Stimulated activated CD4-positive, alpha-beta T cell treated with anti-CD3 and anti-CD28 coated beads, Interleukin-12 subunit alpha, Interleukin-12 subunit beta, amount 100 ng/mL, for 4 hours (primary cell): ENCODE measurements at regions not wholly inside any gene's neighbourhood (a gene's known extent, or its start where the extent isn't known, plus 50 kb on each side); places are given as distances from the start of the nearest gene placed in this dataset.

Experiments used
- DNase-seq: peaks from one replicate; pipeline ENCODE4 v3.0.0-alpha.2; 2020

DNA sequence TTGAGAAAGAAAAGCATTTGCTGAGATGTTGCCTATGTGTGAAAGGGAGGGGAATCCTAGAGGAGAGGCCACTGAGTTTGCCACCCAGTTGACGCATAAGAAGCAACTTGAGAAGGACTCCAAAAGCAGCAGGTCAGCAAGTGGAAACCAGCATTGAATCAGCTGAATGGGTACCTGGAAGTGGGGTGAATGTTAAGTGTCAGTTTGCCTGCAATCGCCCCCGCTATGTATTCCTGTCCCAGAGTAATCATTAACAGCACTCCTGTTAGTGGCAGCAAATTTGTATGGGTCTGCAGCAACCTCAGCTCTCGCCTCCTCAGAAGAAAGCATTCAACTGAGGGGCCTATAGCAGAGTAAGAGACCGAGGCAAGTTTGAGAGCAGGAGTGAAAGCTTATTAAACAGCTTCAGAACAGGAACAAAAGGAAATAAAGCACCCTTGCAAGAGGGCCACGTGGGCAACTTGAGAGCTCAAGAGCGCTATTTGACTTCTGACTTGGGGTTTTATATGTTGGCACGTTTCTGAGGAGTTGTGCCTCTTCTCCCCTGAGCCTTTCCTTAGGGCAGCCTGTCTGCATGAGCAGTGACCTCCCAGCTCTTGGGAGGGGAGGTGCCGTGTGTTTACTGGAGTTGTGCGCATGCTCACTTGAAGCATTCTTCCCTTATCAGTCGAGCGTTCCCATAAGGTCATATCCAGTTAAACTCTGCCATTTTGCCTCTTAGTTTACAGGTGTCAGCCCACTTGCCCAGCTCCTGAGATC, 122.6 kb upstream of the PHACTR1 start:
- no peak for DNase-seq

DNA sequence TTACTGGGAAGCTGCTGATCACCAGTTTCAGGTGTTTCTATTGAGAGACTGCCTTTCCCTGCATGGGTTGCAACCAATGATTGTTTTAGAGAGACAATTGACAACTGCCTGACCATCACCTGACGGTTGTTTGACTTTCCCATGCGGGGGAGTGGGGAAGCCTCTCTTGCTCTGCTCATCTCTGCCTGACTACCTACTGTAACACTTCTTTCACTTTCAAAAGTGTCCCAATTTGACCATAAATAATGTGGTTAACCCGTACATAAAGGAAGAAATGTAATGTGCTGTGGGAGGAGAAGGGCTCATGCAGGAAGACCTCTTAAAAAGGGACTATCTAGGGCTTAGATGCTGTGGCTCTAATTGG, 122.1 kb upstream of the PHACTR1 start:
- no peak for DNase-seq

DNA sequence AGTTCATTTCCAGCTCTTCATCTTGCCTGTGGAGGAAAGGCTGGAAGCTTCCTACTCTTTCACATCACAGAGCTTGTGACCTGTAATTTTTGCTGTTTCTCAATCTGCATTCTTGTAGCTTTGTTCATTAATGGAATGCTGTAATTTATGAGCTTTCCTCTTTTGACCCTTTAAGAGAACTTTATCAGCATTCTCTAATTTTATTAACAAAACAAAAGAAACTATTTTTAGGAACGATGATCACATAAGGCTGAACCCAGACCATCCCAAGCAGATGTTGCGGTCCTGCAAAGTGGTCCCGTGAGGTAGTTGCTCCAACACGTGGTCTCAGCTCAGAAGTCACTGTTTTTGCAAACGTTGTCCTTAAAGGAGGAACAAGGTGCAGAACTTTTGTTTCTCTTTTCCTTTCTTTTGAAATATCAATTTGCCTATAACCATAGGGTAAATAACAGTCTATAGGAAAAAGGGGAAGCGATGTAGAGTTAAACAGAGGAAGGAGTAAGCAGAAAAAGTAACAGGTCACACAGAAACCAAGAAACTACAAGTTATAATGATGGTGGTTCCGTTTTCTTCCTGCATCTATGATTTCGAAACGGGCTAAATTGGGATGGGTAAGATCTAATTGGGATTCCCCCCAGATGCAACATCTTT, 121.3 kb upstream of the PHACTR1 start:
- no peak for DNase-seq

DNA sequence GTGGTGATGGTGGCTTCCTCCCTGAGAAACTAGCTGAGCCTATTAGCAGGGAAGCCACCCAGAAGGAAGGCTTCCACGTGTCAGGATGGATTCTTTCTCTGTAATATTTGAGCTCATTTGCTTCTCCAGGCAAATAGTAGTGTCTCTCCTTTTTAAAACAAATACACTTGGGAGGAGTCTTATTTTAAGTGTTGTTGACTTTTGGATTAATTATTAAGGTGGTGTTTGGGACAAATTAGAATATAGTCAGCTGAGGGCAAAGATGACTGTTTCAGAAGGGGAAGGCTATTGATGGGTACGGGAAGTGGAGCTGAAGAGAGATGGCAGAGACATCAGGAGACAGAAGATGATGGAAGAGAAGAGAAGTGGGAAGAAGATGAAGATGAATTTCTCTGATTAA, 119.8 kb upstream of the PHACTR1 start:
- DNase-seq, result no peak

DNA sequence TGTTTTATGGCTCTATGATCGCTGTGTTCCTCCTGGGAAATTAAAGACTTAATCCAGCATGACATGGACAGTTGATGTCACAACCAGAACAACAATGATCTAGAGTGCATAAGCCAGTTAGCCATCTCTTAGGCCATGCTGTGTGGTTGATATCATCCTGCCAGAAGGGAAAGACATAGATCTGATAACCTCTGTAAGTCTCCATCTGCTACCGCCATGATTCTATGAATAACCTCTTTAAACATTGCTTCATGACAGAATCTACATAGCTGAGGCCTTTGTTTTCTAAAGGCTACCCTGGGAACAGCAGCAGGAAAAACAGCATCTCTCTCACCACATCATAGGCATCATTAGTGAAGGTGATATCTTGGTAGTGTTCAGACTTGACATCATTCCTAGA, 117.6 kb upstream of the PHACTR1 start:
- no peak for DNase-seq

DNA sequence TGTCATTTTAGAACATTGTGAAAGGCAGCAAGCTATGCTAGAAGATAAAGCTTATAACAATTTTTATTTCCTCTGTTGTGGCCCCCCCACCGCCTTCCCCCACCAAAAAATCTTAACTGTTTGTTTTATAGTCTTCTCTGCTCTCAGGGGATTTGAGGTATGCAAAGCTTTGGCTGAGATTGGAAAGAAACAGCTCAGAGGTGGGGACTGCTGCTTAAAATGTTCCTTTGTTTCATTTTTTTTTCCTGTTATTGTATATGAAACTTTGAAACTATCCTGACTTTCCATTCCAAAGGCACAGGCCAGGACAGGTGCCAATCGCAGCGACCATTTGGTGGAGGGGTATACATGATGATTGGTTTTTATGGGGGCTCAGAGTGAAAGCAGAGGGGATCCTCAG, 114.7 kb upstream of the PHACTR1 start:
- no peak for DNase-seq

DNA sequence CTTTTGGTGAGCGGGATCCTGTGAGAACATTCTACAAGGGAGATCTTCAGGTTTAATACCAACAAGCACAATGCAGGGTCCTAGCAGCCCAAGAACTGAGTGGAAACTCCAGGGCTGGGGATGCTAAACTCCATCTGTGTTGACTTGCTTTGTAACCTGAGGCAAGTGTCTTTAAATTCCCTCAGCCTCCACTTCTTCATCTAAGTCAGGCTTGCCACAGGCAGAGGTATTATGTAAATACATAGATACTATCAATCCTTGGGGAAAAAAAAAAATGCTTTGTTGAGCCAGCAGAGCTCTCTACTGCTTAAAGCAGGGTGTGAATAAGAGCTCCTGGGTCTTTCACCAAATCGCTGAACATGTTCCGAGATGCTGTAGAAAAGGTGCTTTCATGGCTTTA, 114.2 kb upstream of the PHACTR1 start:
- DNase-seq, result no peak

DNA sequence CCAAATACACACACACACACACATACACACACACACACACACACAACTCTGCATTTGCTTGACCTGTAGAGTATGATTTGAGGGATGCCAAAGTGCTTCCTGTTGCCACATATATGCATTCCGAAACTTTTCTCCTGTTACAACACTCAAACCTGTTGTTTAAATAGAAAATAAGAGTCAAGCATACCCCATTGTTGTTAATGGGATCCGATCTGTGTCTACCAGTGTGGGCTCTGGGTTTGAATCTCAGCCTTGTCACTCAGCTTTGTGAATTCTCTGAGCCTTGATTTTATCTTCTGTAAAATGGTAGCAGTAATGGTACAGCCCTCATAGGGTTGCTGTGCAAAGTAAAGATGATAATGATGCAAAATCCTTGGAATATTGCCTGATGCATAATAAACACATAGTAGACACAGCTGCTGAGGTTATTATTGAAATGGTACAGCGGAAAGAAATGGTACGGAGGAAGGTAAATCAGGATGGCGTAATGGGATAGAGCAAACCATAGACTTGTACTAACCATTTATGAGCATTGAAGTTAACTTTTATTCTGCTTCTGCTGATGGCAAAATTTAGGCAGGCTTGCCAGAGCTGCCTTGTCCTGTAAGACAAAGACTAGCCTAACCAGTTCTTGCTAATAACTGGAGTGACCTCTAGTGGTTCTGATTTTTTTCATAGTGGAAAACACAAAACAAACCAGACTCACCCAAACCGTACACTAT, 113.5 kb upstream of the PHACTR1 start:
- DNase-seq, result no peak

DNA sequence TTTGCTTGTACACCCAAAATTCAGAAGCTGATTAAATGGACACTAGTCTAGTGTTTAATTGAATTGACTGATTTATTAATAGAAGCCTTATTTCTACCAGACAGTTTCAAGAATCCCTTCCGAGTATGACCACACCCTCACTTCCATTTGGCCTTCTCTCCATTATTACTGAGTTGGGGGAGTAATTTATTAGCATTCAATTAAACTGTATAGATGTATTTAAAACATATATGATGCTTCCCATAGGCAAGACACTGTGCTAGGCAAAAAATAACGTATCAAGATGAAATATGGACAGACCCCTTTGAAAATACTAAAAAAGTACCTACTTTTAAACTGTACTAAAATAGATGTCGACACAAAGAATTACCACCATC, 112.9 kb upstream of the PHACTR1 start:
- no peak for DNase-seq

DNA sequence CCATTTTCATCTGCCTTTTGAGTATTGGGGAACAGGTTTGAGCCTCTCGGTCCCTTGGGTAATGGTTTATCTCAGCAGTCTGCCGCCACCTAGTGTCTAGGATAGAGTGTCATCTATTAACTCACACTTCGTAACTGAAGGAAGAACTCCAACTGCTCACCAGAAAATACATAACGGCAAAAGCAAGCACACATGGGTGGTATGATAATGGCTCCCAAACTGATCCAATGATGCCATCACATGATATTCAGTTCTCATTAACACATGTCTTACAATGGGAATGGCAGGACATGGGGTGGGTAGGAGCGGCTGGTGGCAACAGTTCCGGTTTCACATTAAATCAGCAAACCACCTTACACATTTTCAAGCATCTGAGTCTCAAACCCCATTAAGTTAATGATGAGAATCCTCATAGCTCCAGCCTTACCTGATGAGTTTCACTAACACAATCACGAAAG, 110.7 kb upstream of the PHACTR1 start:
- DNase-seq, result peak; percentile 12

DNA sequence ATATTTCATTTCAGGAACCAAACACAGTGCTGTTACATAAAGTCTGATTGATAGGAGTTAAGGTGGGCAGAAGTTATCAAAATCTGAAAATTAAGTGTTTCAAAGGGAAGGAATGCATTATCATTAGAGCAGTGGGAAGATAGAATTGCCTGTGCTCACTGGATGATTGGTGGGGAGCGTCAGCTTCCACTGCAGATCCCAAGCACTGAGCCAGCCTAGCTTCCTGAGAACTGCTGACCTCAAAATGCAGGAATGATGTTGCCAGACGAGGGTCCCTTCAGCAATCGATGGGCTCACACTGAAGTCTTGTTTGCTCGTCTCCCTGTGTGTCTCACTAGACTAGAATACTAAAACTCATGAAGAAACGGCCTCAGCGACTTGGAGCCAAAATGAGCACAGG, 110.0 kb upstream of the PHACTR1 start:
- no peak for DNase-seq

DNA sequence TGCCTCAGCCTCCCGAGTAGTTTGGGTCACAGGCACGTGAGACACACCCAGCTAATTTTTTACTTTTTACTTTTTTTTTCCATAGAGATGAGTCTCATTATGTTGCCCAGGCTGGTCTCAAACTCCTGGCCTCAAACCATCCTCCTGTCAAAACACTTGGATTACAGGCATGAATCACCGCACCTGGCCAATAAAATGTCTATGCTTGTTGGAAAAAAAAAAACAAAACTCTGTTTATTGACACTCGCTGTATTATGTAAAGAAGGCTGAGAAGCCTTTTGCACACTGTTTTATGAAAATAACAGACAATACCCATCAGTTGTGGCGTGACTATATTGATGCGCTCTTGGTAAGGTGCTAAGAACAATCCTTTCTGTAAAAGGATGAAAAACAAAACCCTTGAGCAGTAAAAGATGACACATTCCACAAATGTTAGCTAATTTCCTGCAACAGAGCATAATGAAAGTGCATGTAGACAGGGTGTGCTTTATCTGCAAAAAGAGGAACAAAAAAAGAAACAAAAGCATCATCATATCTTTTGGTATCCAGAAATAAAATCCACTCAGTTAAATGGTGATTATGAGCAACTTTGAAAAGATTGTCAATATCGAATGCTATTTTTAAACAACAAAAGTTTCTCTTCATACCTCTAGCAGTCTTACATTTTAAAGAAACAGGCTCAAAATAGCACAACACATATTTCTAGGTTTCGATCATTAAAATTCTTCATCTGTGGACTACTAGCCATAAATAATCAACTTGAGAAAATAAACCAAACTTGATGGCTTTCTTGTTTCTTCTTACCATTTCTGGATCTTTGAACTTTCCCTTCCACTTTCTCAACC, 108.3 kb upstream of the PHACTR1 start:
- no peak for DNase-seq

DNA sequence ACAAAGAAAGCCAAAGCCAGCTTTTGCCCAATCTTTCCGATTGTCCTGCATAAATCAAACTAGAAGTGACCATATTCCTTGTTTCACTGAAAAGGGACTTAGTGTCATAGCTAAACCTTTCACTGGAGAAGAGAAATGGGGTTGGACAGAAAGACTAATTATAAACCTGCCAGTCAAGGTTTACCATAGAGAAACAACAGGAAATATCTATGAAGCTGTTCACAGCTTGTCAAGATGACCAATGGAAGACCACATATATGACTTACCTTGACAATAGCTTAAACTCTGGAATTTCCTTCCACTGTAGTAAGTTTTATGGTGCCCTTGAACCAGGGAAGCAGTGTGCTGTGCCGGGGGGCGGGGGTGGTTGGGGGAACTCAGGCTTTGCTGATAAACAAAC, 107.7 kb upstream of the PHACTR1 start:
- no peak for DNase-seq

DNA sequence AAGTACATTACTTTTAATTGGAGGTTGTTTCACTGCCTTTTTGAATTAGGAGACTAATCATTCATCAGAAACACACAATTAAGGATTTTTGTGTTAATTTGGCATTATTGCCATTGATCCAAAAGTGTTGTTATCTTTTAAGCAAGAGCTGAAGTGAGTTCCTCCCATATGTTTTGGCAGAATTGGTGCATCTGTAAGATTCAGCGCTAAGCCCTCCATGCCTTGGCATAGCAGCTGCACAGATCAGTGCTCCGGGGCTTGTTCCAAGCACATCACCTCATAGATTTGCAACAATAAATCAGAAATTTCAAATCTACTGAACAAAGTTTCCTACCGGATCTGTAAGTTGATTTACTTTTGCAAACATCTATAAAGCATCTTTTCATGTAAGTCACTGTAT, 106.8 kb upstream of the PHACTR1 start:
- no peak for DNase-seq

DNA sequence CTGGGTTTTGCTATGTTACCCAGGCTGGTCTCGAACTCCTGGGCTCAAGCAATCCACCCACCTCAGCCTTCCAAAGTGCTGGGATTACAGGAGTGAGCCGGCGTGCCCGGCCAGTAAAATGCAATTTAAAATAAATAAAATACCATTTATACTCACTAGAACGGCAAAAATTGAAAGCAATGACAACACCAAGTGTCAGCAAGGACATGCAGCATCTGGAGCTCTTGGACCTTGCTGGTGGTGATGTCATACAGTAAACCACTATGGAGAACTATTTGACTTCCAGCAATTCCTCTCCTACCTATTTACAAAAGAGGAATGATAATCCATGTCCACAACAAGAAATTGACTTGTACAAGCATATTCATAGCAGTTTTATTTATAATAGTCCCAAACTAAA, 105.7 kb upstream of the PHACTR1 start:
- DNase-seq, result no peak

DNA sequence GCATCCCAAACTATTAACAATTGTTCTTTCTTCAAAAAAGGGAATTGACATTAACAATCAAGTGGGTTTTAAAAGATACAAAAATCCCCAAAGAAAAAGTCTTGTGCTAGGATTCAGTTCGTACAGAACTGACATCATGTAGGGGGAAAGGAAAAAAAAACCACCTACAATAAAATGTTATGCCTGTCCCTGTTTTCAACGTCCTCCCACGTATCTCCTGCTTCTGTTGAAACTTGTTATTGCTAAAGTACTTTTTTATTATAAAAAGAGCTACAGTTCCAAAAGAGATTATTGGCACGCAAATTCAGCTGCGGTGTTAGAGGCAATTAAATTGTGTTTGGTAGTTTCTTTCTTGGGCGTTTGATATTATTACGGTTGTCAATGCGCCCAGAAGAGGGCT, 102.8 kb upstream of the PHACTR1 start:
- DNase-seq, result no peak

DNA sequence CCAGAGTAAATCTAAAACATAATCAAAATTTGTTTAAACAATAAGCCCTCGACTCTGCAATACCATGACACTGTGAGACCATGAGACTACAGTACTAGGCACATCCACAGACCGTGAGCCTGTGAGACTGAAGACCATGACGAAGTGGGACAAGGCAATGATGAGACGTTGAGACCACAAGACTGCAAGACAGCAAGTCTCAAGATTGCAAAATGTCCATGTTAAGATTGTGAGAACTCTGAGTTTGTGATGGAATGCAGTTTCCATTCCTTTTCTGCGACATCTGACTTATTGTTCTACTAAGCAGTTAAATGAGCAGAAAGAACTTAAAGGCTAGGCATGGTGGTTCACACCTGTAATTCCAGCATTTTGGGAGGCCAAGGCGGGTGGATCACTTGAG, 102.1 kb upstream of the PHACTR1 start:
- DNase-seq, result no peak

DNA sequence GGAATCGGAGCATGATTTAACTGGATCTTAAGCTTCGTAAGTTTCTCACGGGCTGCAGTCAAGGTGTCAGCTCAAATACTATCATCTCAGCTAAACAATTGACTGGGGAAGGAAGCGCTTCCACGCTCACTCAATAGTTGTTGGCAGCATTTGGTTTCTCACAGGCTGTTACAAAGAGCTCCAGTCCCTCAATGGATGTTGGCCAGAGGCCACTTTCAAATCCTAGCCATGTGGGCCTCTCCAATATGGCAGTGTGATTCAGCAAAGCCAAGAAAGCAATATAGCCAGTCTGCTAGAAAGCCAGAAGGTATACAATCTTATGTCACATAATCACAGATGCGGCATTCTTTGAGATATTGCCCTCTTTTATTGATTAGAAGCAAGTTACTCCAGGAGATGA, 98.3 kb upstream of the PHACTR1 start:
- no peak for DNase-seq

DNA sequence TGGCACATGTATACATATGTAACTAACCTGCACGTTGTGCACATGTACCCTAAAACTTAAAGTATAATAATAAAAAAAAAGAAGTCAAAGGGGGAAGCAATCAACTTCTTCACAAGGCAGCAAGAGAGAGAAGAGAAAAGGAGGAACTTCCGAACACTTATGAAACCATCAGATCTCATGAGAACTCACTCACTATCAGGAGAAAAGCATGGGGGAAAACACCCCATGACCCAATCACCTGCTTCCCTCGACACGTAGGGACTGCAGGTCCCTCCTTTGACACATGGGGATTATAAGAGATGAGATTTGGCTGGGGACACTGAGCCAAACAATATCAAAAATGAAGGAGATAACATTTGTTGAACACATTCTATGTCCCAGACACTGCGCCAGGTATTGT, 94.8 kb upstream of the PHACTR1 start:
- no peak for DNase-seq

DNA sequence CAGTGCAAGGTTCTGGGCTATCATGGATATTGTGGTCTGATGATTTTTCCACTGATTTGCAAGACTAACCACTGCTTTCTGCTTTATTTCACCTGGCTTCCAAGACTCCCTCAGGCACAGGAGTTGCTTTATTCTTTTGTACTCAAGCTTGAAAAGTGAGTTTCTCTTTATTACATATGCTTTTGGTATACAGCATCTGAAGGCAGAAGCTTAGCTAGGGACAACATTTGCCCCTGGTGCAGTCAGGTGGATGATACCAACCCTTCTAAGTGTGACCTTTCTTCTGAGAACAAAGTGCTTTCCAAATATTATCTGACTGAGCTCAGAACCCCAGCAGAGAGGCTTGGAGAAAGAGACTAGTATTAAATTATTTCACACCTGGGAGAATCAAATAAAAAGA, 94.0 kb upstream of the PHACTR1 start:
- no peak for DNase-seq

DNA sequence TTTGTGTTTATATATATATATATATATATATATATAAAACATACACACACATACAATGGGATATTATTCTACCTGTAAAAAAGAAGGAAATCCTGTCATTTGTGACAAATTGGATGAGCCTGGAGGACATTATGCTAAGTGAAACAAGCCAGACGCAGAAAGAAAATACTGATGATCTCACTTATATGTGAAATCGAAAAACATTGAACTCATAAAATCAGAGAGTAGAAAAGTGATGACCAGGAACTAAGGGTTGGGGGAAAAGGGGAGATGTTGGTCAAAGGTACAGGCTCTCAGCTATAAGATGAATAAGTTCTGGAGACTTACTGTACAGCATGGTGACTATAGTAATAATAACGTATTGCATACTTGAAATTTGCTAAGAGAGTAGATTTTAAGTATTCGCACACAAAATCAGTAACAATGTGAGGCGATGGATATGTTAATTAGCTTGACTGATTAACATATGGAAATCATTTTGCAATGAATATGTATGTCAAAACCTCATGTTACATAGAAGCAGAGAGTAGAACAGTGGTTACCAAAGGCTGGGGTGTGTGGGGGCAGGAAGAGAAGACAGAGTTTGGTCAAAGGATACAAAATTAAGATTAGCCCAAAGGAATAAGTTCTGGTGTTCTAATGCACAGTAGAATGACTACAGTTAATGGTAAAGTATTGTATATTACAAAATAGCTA, 92.3 kb upstream of the PHACTR1 start:
- no peak for DNase-seq

DNA sequence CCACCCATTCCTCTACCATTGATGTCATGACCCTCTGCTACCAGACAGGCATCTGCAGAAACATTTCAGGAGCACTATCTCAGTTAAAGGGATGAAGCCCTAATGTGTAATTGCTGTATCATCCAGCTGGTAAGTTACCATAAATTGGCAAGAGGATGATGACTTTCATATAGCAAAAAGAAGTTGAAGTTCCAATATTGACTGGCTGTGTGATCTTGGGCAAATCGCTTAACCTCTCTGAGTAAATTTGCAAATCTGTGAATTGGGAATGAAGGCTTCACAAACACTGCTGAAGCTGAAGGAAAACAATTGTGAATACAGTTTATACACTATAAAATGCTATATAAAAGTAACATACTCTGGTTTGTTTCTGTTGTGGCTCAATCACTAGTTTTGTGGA, 89.5 kb upstream of the PHACTR1 start:
- no peak for DNase-seq

DNA sequence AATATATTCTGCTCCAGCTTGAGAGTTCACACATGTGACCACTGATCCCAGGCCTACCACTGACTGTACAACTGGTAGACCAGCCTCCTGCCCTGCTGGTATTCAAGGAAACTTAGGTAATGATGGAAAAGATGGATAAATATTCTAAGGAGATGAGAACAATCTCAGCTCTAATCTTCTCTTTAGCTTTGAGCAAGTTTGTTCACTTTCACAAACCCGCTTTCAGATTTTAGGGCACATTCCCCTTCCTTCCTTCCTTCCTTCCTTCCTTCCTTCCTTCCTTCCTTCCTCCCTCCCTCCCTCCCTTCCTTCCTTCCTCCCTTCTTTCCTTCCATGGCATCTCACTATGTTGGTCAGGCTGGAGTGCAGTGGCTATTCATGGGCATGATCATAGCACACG, 88.2 kb upstream of the PHACTR1 start:
- no peak for DNase-seq
